GM19324 (cell line): ENCODE measurements at regions not wholly inside any gene's neighbourhood (a gene's known extent, or its start where the extent isn't known, plus 50 kb on each side); places are given as distances from the start of the nearest gene placed in this dataset.
A peak's percentile ranks its signal among the peaks of the same experiment; 100 is the strongest.
"Not testable (repeated sequence)": the region's sequence is repeated elsewhere in the genome, so short reads cannot be mapped to it uniquely, and the experiment has no call there.

Experiments used
- ATAC-seq: cut with Tn5 transposase; IDR thresholded peaks from one replicate; pipeline ENCODE4 v1.9.1; 2021; ENCODE audit warnings: mild to moderate bottlenecking, moderate library complexity; ENCODE audit not compliant: unreplicated experiment, low FRiP score

DNA sequence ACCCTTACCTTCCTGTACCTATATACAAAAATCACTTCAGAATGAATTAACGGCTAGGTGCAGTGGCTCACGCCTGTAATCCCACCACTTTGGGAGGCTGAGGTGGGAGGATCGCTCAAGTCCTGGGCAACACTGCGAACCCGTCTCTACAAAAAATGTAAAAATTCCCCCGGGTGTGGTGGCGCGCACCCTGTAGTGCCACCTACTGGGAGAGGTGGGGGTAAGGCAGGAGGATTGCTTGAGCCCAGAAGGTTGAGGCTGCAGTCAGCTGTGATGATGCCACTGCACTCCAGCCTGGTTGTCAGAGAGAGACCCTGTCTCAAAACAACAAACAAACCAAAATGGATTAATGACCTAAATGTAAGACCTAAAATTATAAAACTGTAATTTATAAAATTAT, 307.6 kb downstream of the SPATA31A1 start:
- not testable (repeated sequence) for ATAC-seq

DNA sequence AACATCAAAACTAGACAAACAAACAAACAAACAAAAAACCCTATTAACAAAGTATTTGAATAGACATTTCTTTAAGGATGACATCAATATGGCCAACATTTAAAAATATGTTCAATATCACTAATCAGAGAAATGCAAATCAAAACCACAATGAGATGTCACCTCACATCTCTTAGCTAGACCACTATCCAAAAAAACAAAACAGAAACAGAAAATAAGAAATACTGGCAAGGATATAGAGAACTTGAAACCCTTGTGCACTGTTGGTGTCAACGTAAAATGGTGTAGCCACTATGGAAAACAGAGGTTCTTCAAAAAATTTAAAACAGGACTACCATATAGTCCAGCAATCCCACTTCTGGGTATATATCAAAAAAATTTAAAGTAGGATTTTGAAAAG, 308.2 kb downstream of the SPATA31A1 start:
- peak; percentile 66 for ATAC-seq

DNA sequence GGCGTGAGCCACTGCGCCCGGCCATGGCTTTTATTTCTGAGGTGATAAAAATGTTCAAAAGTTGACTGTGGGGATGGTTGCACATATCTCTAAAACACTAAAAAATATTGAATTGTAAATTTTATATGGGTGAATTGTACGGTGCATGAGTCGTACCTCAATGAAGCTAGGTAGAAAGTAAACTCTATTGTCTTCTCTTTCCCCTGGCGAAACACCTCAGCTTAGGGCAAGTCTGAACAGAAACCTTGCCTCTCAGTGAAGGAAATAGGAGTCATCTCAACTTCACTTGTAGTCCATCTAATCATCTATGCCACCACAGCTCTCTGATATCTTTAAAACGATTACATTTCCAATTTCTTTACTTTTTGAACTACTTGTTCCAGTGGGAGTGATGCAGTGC, 309.6 kb downstream of the SPATA31A1 start:
- not testable (repeated sequence) for ATAC-seq

DNA sequence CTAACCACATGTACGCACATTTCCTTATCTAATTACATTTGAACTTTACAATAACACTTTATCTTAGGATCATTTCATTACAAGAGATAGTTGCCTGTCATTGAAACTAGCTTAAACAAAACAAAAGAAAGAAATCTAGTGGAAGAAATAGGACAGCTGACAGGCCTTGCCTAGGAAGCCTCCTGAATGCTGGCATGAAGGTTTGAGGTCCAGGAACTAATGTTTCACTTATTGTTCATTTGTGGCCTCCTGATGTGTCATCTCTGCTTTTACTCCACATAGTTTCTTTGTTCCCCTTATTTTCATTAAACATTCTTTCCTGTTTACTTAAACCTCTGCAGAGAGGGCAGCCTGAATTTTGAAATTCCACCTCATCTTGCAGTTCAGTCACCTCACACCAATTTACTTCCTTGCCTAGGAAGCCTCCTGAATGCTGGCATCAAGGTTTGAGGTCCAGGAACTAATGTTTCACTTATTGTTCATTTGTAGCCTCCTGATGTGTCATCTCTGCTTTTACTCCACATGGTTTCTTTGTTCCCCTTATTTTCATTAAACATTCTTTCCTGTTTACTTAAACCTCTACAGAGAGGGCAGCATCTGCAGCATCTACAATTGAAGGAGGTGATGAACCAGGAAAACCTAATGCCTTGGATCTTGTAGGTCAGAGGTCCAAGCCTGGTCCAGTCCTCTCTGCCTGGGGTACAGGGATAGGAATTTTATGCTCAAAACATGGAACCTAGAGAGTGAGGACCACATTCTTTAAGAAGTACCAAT, 319.2 kb downstream of the SPATA31A1 start:
- ATAC-seq: not testable (repeated sequence)

DNA sequence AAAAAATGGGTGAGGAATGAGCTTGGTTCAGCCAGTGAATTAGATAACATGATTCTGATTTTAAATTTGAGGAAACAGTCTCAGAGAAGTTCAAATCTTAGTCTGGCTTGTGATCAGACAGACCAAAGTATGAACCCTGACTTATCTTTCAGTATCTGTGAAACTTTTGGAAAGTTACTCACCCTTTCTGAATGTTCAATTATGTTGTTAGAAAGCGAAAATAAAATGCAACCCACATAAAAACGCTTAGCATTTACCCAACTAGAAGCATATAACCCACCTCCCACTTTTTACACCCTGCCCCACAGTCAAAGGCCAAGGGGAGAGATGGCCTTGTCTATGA, 319.7 kb downstream of the SPATA31A1 start:
- ATAC-seq: not testable (repeated sequence)

DNA sequence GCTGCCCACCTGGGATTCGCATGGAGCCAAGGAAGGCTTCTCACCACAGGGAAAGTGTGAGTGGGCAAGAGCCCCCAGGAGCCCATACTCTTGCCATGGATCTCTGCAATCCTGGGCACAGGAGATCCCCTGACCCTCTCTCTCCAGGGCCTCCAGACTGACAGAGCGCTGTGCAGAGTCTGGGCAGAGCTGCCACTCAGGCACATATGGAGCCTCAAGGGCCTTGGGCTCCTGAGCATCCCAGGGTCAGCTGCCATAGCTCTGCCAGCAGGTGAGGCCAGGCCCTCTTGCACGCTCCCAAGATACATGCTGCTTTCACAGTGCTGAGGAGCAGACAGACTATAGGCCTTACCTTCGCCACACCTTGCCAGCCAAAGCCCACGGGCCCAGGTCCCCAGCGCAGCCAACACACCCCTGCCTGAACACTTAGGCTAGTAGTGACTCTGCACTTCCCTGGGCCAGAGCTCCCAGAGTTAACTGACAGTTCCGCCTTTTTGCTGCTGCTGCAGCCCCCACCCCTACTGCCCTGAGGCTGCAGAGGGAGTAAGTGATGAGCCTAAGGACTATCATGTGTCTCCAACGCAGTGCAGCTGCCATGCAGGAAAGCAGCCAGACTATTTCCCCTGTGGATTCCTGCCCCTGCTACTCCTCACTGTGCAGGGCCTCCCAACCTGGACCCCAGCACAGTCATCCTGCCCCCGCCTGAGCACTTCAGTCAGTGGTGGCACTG, 323.2 kb downstream of the SPATA31A1 start:
- ATAC-seq: not testable (repeated sequence)

DNA sequence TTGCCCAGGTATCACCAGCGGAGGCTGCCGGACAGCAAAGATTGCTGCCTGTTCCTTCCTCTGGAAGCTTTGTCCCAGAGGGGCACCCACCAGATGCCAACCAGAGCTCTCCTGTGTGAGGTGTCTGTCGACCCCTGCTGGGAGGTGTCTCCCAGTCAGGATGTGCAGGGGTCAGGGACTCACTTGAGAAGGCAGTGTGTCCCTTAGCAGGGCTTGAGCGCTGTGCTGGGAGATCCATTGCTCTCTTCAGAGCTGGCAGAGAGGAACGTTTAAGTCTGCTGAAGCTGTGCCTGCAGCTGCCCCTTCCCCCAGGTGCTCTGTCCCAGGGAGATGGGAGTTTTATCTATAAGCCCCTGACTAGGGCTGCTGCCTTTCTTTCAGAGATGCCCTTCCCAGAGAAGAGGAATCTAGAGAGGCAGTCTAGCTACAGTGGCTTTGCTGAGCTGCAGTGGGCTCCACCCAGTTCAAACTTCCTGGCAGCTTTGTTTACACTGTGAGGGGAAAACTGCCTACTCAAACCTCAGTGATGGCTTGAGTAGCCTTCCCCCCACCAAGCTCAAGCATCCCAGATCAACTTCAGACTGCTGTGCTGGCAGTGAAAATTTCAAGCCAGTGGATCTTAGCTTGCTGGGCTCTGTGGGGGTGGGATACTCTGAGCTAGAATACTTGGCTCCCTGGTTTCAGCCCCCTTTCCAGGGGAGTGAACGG, 325.4 kb downstream of the SPATA31A1 start:
- not testable (repeated sequence) for ATAC-seq

DNA sequence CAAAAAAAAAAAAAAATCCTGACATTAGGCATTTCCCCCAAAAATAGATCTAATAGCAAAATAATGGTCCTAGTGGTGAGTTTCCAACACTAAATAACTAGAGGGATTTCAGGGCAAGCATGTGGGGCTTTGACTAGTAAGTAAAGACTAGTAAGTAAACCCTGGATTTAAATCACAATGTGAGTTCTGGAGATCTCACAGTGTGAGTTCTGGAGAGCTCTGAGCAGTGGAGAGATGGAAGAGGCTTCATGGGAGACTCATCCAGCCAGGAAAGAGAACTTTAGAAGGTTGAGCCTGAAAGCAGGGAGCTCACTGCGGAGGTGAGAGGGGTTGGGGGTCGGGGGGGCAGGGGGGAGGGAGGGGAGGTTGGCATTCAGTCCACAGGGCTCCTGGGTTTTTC, 373.4 kb downstream of the SPATA31A1 start:
- ATAC-seq: not testable (repeated sequence)

DNA sequence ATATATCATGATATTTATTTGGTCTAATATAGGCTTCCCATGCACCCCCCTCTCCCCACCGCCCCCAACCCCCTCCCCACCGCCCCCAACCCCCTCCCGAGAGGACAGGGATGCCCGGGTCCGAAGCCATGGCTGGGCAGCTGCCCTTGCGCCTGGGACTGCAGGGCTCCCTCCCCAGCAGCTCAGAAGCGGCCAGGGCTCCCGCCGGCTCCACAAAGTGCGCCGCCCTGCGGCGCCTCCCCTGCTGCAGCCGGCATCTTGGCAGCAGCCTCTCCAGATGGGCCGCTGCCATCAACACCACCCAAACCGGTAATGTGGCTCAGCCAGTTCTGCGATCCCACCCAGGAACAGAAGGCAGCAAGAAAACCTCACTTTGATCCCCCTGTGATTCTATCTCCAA, 389.4 kb downstream of the SPATA31A1 start:
- not testable (repeated sequence) for ATAC-seq

DNA sequence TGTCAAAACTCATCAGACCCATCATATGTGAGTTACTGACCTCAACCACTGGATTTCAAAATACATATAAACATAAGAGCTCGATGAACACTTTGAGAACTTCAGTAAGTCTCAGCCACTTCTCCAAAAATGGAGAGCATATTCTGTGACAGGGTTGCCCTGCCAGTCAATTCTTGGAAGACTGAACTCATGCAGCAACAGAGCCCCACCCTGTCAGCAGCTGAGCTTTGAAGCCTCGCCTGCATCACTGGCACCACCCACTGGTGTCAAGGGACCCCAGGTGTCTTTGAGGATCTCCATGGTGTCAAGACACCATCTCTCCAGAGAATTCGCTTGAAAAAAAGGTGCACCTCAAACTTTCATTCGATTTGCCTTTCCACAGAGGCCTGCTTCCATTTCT, 420.1 kb downstream of the SPATA31A1 start:
- ATAC-seq: not testable (repeated sequence)

DNA sequence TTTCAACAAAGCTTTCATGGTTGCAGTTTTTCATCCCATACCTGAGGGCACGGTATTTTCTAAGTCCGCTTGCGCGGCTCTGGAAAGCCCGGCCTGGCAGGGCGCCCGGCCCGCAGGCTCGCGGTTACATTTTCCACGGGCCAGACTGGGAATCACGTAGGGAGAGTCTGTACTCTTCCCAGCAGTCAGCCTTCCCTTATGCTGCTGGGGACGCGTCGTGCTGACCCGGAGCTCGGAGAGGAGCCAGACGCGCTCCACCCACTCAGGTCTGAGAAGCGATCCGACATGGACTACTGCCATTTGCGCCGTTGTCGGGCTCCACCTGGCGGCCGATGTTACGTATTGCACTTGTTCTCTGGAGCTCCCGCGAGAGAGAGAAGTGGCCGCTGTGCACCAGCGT, 435.9 kb downstream of the SPATA31A1 start:
- ATAC-seq: peak; percentile 100

DNA sequence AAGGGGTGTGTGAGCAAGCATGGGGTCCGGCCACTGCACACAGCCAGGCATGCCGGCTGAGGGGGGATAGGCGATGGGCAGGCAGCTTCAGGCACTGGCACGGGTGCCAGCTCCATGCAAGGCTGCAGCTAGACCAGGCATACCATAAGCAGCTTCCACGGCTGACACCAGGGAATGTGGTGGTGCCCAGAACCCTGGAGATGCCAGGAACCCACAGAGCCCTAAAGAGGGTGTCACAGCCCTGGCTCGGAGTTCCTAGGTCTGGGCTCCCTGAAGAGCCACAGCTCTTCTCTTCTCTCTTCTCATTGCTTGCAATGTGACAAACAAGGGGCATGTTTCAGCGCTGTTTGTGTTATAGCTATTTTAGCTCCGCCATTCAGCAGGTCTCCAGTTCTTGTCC, 442.5 kb downstream of the SPATA31A1 start:
- not testable (repeated sequence) for ATAC-seq

DNA sequence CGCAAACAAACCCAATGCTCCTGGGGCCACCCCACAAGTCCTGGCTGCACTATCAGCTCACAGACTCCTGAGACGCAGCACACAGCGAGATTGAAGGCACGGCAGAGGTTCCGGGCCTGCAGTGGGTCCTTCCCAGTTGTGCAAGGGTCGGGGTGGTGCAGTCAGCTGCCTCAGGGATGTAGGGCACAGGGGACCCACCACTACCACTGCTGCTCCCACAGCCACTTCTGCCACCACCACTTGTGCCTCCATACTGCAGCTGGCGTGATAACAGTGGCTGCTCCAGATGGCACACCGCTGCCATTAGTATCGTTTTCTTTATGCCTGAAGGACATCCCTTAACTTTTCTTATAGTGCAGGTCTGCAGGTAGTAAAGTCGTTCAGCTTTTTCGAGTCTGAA, 443.8 kb downstream of the SPATA31A1 start:
- ATAC-seq: not testable (repeated sequence)

DNA sequence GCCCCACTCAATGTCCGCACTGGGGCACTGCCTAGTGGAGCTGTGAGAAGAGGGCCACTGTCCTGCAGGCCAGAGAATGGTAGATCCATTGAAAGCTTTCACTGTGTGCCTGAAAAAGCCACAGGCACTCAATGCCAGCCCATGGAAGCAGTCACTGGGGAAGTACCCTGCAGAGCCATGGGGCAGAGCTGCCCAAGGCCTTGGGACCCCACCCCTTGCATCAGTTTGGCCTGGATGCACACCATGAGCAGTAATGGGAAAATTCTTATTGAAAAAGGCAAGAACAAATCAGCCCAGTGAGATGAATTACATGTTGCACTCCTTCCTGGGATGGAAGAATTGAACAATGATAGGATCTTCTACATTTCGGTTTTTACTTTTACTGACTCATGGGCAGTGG, 447.1 kb downstream of the SPATA31A1 start:
- not testable (repeated sequence) for ATAC-seq

DNA sequence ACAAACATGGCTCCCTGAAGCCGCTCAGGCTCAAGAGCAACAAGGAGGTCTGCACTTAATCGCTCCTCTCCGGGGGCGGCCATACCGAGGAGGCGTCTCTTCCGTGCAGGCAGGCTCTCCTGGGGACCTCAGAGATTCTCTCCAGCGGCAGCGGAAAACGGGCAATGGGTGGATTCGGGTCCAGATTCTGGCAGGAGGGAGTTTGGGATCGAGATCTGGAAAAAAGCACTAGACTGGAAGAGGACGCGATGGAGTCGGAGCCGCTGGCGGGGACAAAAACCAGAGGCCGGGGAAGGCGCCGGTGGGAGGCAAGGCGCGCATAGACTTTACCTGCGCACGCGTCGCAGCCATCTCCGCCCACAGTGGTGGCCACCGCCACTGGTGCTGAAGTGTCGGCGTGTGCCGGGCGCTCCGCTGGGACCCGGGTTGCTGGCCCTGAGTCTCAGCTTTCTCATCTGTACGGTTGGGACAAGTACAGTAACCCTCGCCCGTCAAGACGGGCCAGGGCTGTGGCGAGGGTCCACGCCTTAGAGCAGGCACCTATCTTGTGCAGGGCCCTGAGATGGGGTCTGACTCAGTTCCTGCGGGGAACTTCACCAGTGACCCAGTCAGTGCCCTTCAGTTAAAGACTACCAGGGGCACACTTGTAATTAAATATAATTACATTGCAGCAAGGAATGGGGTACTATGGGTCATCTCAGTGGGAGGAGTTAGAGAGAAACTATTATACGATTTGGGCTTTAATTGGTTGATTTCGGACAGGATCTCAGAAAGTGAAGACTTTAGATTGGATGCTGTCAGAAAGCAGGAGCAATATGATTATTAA, 454.1 kb downstream of the SPATA31A1 start:
- not testable (repeated sequence) for ATAC-seq

DNA sequence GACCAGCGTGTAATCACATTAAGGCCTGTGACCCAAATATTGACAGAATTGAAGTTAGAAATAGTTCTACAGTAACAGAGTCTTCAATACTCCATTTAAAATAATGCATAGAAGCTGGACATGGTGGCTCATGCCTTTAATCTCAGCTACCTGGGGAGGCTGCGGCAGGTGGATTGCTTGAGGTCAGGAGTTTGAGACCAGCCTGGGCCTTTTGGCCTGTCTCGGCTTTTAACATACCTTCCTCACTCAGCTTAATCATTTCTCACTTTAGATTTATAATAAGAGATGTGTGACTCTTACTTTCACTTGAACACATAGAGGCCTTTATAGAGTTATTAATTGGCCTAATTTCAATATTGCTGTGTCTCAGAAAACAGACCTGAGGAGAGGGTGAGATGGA, 454.9 kb downstream of the SPATA31A1 start:
- not testable (repeated sequence) for ATAC-seq

DNA sequence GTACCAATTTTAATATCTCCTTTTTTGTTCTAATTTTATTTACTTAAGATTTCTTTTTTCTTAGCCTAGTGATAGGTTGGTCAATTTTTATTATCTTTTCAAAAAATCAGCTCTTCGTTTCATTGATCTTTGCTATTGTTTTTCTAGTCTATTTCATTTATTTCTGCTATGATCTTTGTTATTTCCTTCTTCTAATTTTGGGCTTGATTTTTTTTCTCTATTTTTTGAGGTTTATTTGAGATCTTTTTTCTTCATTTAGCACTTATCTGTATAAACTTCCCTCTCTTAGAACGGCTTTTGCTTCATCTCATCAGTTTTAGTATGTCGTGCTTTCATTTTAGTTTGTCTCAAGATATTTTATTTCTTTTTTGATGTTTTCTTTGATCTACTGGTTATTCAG, 456.1 kb downstream of the SPATA31A1 start:
- not testable (repeated sequence) for ATAC-seq

DNA sequence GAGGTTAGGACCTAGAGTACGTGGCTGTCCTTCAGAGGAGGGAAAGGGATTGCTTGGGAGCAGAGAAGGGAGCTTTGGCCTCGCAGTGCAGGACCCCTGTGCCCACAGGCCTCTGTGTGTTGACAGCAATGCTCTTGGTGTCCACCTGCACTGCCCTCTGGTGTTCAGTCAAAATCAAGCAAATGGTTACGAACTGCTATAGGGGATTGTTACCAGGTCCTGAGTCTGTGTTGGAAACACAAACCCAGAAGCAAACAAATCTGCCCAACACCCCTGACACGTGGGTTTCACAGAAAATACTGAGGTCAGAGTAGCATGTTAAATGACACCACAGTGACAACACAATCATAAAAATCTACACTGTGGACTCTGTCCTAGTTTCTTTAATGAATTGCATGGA, 473.0 kb downstream of the SPATA31A1 start:
- not testable (repeated sequence) for ATAC-seq
